Ureter (tissue), 1 donor: ENCODE measurements at regions not wholly inside any gene's neighbourhood (a gene's known extent, or its start where the extent isn't known, plus 50 kb on each side); places are given as distances from the start of the nearest gene placed in this dataset.
"Not testable (repeated sequence)": the region's sequence is repeated elsewhere in the genome, so short reads cannot be mapped to it uniquely, and the experiment has no call there.

Experiments
- DNase-seq: peaks from one replicate; pipeline ENCODE4 v3.0.0-alpha.2; 2020; ENCODE audit warnings: low spot score
- donor health status: DM: yes; HTN: yes; CAD: no.

GRCh38 chr6:150456466-150456865 lies 87.7 kb downstream of the IYD start:
- no peak for DNase-seq

- DNase-seq: no peak
These were observed 88.3 kb downstream of the IYD start for GRCh38 chr6:150456902-150457643.

GRCh38 chr6:150458579-150458978 lies 89.8 kb downstream of the IYD start:
- DNase-seq: no peak

- DNase-seq: no peak
These were observed 95.0 kb downstream of the IYD start for GRCh38 chr6:150463852-150464251.

- DNase-seq: no peak
These were observed 96.2 kb downstream of the IYD start for GRCh38 chr6:150464966-150465365.

- no peak for DNase-seq
These were observed 96.8 kb downstream of the IYD start for GRCh38 chr6:150465610-150466009.

- no peak for DNase-seq
These were observed 97.4 kb downstream of the IYD start for GRCh38 chr6:150466196-150466595.

- DNase-seq: no peak
These were observed 101.3 kb downstream of the IYD start for GRCh38 chr6:150470131-150470530.

- DNase-seq: no peak
These were observed 102.3 kb downstream of the IYD start for GRCh38 chr6:150470960-150471665.

- DNase-seq: no peak
These were observed 110.1 kb downstream of the IYD start for GRCh38 chr6:150478656-150479545.

GRCh38 chr6:150482883-150483409 lies 114.1 kb downstream of the IYD start:
- DNase-seq: no peak

GRCh38 chr6:150485161-150485958 lies 114.3 kb upstream of the PLEKHG1 start:
- no peak for DNase-seq

GRCh38 chr6:150486048-150486447 lies 113.6 kb upstream of the PLEKHG1 start:
- no peak for DNase-seq

- peak; percentile 29 for DNase-seq
These were observed 109.1 kb upstream of the PLEKHG1 start for GRCh38 chr6:150490586-150490985.

GRCh38 chr6:150491131-150491810 lies 108.4 kb upstream of the PLEKHG1 start:
- DNase-seq: peak; percentile 32

- peak; percentile 32 for DNase-seq
These were observed 107.9 kb upstream of the PLEKHG1 start for GRCh38 chr6:150491811-150492172.

GRCh38 chr6:150492507-150492906 lies 107.2 kb upstream of the PLEKHG1 start:
- peak; percentile 41 for DNase-seq

GRCh38 chr6:150492941-150493340 lies 106.7 kb upstream of the PLEKHG1 start:
- peak; percentile 44 for DNase-seq

GRCh38 chr6:150493552-150493951 lies 106.1 kb upstream of the PLEKHG1 start:
- not testable (repeated sequence) for DNase-seq

- DNase-seq: peak; percentile 61
These were observed 105.4 kb upstream of the PLEKHG1 start for GRCh38 chr6:150494241-150494640.

GRCh38 chr6:150495126-150495525 lies 104.6 kb upstream of the PLEKHG1 start:
- DNase-seq: no peak
